ENCODE measurements at regions not wholly inside any gene's neighbourhood (a gene's known extent, or its start where the extent isn't known, plus 50 kb on each side); places are given as distances from the start of the nearest gene placed in this dataset.

- no peak for TF ChIP-seq REST (IDR thresholded peaks at IDR 0.05; ENCODE audit: insufficient replicate concordance, low read depth)
- TF ChIP-seq SPI1 (IDR thresholded peaks at IDR 0.05; ENCODE audit: borderline replicate concordance, low read depth), result no peak
- TF ChIP-seq POLR2AphosphoS5 (IDR thresholded peaks at IDR 0.05; ENCODE audit: low read depth), result no peak
- no peak for TF ChIP-seq GABPA (IDR thresholded peaks at IDR 0.05; ENCODE audit: low read depth)
- no peak for TF ChIP-seq CTCF (IDR thresholded peaks at IDR 0.05; ENCODE audit: insufficient read depth, low read length)
- DNase-seq (ENCODE audit: low read depth in 1 of 2, low spot score in 1 of 2), result no peak
- no peak overlapping the region for H3K27ac ChIP-seq (replicated peaks)
- no peaks in the 10 kb centered on the region for H3K27me3 ChIP-seq (ENCODE audit: insufficient read depth, poor library complexity, severe bottlenecking)
- H3K4me3 ChIP-seq (replicated peaks; ENCODE audit: insufficient read depth, low read length), result no peak overlapping the region
These were observed 571.3 kb upstream of the NRG3 start for GRCh38 chr10:81303656-81304055.

GRCh38 chr10:81306971-81307782 lies 567.8 kb upstream of the NRG3 start:
- no peaks in the 10 kb centered on the region for H3K27me3 ChIP-seq (ENCODE audit: insufficient read depth, poor library complexity, severe bottlenecking)
- H3K27ac ChIP-seq (replicated peaks), result no peak overlapping the region
- DNase-seq (ENCODE audit: low read depth in 1 of 2, low spot score in 1 of 2), result no peak
- TF ChIP-seq GABPA (IDR thresholded peaks at IDR 0.05; ENCODE audit: low read depth) (no peak), SPI1 (IDR thresholded peaks at IDR 0.05; ENCODE audit: borderline replicate concordance, low read depth) (no peak), POLR2AphosphoS5 (IDR thresholded peaks at IDR 0.05; ENCODE audit: low read depth) (no peak), REST (IDR thresholded peaks at IDR 0.05; ENCODE audit: insufficient replicate concordance, low read depth) (no peak), CTCF (IDR thresholded peaks at IDR 0.05; ENCODE audit: insufficient read depth, low read length) (no peak)
- H3K4me3 ChIP-seq (replicated peaks; ENCODE audit: insufficient read depth, low read length), result no peak overlapping the region

GRCh38 chr10:81309041-81309552 lies 565.9 kb upstream of the NRG3 start:
- Histone ChIP-seq H3K27ac (replicated peaks) (no peak overlapping the region), H3K27me3 (ENCODE audit: insufficient read depth, poor library complexity, severe bottlenecking) (no peaks in the 10 kb centered on the region), H3K4me3 (replicated peaks; ENCODE audit: insufficient read depth, low read length) (no peak overlapping the region)
- TF ChIP-seq SPI1 (IDR thresholded peaks at IDR 0.05; ENCODE audit: borderline replicate concordance, low read depth), result no peak
- TF ChIP-seq REST (IDR thresholded peaks at IDR 0.05; ENCODE audit: insufficient replicate concordance, low read depth), result no peak
- TF ChIP-seq CTCF (IDR thresholded peaks at IDR 0.05; ENCODE audit: insufficient read depth, low read length), result no peak
- TF ChIP-seq GABPA (IDR thresholded peaks at IDR 0.05; ENCODE audit: low read depth), result no peak
- no peak for TF ChIP-seq POLR2AphosphoS5 (IDR thresholded peaks at IDR 0.05; ENCODE audit: low read depth)
- no peak for DNase-seq (ENCODE audit: low read depth in 1 of 2, low spot score in 1 of 2)

All from HL-60 (cell line).